Amniotic epithelial cell (primary cell): ENCODE measurements at regions not wholly inside any gene's neighbourhood (a gene's known extent, or its start where the extent isn't known, plus 50 kb on each side); places are given as distances from the start of the nearest gene placed in this dataset.

Experiments used
- DNase-seq: peaks from one replicate; pipeline ENCODE4 v3.0.0-alpha.2; 2010; ENCODE audit warnings: low read depth

DNA sequence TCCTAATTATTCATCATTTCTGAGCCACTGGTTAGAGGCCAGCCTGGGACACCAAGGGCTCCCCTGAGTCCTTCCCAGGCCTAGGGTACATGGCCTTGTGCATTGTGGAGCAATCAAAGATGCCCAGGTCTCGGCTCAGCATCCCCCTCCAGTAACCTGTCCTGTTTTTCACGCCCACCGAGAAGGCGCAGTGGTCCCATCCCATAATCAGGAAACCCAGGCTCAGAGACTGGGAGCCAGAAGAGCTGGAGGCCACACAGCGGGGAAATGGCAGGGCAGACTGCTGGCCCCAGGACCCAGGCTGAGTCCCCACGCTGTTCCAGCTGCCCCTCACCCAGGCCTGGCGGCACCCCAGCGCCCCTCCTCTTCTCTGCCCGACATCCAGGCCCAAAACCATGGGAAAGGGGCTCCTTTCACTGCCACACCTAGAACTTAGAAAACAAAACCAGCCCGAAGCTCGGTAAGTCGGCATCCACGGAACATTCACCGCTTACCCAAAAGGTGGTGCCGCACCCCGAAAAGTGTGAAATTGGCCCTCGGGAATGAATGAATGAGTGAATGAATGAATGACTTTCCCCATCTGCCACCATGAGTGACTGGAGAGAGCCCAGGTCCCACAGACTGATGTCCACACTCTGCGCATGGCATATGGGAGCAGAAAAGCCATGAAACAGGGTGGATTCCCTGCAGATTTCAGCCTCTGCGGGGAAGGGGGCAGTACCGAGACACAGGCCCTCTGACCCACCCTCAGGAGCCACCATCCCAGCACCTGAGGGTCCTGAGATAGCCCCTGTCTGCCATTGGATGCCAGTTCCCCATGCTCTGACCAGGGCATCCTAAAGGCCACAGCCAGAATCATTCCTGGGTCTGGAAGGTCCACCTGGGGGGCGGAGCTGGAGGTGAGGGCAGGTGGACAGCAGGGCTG, 132.5 kb downstream of the OLFM1 start:
- no peak for DNase-seq

DNA sequence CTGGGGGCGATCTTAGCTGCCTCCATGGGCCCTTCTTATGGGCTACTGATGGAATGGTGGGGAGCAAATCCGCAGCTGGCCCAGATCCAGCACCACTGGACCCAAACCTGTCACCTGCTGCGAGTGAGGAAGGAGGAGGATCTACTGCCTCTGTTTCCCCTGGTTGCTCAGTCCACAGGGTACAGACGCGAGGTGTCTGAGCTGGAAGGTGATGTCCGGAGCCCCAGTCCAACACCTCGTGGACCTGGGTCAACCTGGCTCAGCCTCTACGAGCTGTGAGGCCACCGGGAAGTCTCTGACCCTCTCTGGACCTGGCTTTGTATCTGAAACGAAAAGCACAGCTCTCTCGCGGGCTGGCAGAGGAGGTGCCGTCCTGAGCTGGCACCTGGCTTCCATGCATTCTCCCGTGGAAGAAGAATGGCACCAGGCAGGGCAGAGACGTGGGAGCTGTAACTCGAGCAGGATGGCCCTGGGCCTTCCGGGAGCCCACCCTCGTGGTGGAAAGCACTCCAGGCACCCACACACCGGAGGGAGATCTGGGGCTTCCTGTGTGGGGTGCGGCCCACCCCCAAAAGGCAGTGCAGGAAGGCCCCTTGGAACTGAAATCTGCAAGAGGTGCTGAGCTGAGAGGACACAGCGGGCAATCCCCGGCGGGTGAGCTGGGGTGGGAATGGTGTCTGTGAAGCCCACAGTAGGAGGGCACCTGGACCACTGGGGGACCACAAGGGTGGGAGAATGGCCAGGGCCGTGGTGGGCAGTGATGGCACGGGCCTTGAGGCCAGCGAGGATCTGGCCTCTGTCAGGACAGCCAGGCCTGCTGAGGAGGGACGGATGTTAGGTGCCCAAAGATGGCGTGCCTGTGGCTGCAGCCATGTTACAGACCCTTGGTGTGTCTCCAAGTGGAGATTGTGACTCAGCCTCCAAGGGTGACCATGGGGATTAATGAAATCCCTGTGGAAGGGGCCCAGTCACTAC, 133.4 kb downstream of the OLFM1 start:
- DNase-seq, result no peak

DNA sequence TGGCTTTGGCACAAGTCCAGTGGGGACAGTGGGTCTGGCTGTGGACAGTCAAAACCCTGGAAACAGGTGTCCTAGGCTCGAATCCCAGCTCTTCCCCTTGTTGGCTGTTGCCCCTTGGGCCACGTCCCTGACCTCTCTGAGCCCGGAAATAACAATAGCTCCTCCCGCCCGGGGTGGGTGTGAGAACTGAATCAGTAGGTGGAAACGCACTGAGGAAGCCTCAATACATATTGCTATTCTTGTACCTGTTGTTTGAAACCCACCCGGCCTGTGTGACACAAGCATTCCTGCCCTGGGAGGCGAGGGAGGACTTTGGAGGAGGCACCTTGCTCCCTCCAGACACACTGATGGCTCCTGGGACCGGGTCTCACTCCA, 134.1 kb downstream of the OLFM1 start:
- no peak for DNase-seq

DNA sequence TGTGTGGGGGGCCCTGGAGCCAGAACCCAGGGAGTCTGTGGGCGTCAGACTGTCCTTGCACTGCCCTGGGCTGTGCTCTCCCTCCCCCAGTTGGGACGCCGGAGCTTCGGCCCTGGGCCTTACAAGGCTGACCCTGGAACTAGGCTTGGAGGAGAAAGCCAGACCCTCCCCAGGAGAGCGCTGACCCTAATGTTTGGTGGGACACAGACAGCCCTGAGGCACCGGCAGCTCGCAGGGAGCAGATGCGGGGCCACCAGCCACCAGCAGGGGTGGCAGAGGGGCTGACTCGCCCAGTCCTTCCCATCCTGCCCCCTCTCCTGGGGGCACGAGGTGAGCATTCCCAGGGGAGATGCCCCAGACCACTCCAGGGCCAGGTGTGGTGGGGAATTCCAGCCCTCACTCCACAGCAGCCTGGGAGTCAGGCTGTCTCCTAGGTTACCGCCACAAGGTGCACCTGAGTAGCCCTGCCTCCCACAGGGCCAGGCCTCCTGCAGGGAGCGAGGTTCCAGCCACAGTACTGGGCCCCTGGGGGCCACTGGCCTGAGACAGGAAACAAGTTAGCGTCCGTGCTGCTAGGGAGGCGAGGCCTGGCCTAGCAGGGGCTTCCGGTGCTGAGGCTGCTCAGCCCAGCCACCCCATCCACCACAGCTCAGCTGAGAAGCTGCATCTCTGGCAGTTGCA, 134.6 kb downstream of the OLFM1 start:
- no peak for DNase-seq

DNA sequence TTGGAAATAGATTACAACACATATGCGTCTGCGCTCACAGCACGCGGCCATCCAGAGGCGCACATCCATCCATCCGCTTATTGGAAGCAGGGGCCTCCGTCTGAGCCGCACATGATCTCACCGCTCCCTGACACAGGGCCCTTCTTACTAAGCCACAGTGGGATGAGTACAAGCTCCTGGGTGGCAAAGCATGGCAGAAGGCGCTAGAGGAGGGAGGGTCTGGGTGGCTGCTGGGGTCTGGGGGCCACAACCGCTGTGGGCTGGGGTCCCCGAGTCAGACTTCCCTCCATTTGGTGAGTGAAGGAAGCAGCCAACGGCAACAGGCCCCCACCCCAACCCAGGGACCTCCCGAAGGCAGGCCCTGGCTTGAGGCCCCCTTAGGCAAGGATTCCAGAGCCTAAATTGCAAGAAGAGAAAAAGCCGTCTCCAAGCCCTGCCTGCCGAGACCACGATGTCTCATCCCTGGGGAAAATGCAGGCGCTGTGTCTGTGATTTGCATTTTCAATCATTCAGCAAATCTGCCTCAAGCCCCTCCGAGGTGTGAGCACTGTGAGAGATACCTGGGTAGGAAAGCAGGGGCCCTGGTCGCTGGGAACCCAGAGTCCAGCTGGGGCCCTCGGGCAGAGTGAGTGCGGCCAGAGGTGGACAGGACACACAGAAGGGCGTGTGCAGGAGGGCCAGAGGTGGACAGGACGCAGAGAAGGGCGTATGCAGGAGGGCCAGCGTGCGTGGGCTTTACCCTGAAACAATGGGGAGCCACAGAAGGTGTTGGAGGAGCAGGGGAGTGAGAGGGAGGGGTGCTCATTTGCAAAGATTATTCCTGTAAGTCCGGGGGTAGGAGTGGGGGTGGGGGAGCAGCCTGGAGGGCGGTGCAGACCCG, 135.7 kb downstream of the OLFM1 start:
- DNase-seq, result no peak

DNA sequence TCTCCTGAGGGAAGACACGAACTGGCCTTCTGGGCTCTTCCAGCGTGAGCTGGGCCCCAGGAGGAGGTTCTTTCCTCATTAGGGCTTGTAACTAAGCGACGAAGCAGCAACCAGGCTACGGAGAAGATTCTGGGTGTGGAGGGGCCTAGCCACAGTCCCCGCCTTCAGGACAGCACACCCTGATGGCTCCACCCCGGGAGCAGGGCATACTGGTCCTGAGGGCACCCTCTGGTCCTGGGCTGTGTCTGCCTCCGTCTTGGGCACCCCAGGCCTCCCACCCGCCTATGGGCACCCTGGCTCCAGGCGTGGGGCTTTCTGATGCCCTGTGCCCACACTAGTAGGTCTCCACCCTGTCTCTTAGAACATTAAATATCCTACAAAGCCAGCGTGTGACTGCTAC, 136.4 kb downstream of the OLFM1 start:
- no peak for DNase-seq

DNA sequence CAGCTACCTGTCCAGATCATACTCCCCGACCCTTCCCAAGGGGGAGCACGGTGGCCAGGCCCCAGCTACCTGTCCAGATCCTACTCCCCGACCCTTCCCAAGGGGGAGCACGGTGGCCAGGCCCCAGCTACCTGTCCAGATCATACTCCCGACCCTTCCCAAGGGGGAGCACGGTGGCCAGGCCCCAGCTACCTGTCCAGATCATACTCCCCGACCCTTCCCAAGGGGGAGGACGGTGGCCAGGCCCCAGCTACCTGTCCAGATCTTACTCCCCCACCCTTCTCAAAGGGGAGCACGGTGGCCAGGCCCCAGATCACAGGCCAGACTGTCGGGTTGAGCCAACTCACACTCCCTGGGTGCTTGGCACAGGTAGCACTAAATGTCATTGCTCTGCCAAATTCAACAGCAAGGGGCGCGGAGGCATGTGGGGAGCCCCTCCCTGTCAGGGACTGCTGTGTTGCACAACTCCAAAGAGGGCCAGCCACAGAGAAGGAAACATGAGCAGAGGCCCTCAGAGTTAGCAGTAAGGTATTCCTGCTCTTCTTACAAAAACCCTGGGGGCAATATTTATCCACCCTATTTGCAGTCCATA, 136.9 kb downstream of the OLFM1 start:
- DNase-seq, result no peak

DNA sequence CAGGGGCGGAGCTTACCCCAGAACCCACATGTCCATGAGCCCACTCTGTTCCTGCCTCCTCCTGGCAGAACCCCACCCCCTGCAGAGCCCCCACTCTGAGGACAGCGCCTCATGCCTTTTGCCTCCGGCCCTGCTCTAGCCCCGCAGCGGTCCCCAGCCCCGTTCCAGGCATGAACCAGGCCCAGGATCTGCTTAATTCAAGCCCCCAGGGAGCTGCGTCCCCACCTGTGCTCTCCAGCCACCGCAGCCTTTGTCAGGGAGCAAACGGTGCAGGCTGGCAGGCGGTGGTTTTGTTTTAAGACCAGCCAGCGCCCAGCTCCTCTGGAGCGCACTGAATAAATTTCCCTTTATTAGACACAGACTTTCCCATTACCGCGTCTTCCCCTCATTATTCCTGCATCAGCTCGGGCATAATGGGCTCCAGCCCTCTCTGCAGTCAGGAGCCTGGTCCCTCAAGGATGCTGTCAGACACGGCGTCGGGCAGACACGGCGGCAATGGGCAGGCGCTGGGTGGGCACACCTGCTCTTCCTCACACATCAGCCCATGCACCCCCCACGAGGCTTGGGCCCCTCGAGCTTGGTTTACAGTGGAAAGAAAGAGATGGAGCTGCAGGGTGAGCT, 137.6 kb downstream of the OLFM1 start:
- no peak for DNase-seq

DNA sequence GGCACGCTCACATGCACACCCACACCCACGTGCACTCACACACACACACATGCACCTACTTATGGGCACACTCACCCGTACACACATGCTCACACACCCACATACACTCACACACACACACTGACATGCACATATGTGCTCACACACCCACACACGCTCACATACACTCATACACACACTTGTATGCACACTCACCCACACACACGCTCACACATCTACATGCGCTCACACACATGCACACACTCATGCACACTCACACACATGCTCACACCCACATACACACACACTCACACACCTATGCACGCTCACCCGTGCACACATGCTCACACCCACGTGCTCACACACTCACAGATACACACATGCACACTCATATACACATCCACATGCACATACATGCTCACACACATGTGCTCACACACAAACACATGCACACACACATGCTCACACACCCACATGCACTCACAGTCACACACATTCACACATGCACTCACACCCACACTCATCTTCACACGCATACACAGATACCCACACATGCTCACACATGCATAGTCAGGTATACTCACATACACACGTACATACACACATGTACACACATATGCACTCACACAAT, 138.3 kb downstream of the OLFM1 start:
- DNase-seq, result no peak

DNA sequence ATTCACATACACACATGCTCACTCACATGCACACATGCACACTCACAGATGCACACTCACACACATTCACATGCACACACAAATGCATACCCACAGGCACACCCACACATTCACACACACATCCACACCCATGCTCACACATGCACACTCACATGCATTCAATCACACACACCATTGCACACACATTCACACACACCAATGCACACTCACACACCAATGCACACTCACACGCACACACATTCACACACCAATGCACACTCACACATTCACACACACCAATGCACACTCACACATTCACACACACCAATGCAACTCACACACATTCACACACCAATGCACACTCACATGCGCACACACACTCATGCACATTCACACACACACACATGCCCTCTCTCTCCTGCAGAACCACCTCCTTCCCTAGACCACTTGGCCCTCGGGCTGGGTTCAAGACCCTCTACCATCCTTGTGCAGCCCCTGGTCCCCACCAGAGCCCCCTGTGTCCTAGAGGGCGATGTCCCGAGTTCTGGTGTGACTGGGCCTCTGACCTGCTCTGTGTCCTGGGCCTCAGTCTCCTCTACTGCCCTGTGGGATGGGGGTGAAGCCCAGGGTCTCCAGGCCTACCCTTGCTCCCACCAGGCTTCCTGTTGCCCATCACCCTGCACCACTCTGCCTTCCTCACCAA, 139.0 kb downstream of the OLFM1 start:
- no peak for DNase-seq

DNA sequence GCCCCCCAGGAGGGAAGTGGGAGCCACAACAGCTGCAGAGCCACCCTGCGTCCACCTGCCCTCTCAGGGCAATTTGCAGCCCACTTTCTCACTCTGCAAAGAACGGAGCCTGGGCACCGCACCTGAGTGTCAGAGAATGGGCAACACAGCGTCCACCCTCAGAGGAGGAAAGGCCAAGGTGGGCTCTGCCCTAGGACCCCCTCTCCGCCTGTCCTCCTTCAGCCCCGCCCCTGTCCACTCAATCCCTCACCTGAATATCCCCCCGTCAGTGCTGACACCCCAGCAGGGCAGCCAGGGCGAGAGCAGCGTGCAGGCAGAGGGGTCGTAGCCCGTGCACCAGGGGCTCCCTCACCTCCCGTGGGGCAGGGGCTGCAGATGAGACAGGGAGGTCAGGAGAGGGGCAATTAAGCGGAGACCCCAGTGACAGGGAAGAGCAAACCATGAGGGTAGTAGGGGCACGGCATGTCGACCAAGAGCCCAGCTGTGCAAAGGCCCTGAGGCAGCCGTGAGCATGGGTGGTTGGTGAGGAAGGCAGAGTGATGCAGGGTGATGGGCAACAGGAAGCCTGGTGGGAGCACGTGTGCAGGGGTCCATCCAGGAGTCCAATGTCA, 140.3 kb downstream of the OLFM1 start:
- no peak for DNase-seq

DNA sequence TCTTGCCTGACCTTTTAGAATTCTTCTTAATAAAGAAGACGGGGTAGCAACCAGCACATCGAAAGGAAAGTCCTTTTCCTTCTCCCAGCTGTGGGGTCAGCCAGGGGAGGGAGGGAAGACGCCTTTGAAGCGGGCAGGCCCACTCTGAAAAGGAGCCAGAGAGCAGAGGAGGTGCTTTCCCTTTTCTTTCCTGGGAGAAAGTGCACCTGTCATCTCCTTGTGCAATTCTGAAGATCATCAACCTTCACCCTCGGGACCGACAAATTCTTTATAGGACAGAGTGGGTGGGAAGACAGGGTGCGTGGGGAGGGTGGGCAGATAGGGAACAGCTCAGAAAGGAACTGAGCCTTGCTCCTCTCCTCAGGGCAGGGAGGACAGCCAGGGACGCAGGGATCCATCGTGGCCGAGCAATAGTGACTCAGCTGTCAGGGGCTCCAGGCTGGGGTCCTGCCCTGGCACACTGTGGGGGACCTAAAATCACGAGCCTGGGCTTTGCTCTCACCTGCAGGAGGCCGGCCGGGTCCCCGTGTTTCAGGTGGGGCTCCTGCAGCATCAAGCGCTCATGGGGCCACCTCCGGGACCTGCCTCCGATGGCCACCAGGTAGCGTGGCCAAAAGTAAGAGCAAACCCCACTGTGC, 141.0 kb downstream of the OLFM1 start:
- no peak for DNase-seq

DNA sequence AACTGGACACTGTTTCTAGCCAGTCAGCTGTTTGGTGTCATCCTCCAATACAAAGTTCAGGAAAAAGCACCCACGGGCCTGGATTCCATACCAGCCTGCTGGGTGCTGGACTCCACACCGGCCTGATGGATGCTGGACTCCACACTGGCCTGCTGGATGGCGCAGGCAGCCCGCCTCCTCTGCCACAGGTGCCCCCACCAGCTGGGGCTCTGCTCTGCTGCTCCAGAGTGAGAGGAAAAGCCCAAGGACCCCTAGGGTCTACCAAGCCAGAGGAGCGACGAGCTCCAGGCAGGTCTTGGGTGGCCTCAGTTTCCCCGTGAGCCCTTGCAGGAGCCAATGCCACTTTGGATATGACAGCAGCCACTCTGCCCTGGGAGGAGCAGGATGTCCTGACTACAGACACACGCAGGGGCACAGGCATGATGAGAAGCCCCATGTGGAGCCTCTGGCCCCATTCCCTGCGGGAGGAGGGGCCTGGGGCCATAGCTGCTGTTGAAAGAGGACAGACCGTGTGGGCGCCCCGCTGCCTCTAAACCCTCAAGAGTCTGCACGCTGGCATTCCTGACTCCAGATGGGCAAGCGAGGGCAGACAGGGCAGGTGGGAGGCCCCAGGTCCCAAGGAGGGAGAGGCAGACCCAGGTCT, 141.6 kb downstream of the OLFM1 start:
- no peak for DNase-seq

DNA sequence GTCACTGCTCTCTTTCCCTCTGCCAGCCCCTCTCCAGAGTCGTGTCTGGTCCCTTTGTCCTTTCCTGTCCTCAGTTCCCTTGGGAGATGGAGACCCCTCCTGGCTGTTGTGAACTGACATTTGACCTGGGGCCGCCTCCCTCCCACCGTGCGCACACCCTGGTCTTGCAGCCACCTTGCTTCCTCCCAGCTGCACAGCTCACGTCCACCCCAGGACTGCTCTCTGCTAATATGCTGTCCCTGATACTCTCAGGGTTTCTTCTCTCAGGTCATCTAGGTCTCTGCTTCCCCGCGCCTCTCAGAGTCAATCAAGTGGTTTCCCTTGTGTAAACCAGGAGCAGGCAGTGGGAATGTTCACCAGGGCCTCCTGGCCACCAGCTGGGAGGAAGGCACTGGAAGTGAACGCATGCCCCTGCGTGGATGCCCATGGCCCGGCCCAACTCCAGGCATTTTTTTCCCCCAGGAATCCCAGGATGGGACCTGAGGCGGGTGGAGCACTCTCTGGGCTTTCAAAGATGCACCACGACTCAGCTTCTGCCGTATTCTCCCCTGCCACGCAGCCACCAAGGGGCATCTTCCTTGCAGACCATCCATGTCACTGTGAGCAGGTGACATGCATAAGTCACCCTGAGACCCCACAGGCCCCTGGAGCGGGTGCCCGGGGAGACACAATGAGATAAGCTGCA, 142.4 kb downstream of the OLFM1 start:
- DNase-seq, result no peak

DNA sequence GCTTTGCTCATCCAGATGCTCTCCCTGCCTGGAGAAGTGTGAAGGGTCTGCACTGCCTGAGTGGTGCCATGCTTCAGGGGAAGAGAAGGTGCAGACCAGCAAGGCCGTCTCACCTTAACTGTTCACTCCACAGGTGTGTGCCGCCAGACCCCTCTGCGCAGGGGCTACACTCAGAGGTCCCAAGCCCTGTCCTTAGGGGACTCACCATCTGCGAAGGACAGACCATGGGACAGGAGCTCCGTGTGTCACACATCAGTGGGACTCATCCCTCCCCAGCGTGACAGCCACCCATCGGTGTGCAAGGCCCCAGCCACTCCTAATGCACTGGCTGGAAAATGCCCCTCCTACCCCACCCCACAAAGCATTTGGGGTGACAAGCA, 142.9 kb downstream of the OLFM1 start:
- no peak for DNase-seq

DNA sequence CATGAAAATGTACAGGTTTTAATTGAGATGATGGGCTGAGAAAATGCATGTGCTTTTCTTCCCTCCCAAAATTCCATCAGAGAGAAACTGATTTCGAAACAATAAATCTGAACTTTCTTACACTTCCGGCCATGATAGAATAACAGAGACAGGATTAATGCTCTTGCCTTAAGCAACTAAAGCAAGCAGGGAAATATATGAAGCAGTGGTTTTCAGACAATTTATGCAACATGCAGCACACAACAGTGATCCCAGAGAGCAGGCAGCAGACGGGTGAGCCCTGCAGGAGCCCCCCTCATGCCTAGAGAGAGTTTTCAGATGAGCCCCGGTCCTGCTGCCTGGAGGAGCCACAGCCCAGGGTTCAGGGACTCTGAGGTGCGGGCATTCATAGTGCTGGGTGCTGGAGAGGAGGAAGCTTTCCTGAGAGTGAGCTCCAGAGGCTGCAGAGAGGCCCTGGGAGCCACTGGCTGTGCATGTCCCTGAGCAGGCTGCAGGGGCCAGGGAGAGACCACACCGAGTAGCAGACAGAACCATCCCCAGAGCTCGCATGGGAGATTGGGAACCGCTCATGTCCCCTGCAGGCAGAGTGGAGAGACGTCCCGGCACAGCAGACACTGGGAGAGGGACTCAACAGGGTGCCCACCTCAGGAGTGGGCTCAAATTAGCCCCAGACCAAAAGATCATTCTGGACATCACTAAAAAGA, 143.5 kb downstream of the OLFM1 start:
- no peak for DNase-seq
